ENCODE measurements at regions not wholly inside any gene's neighbourhood (a gene's known extent, or its start where the extent isn't known, plus 50 kb on each side); places are given as distances from the start of the nearest gene placed in this dataset.

GRCh38 chr4:128456171-128456570 is 168.6 kb upstream of the PGRMC2 start:
- Histone ChIP-seq H3K36me3 (replicated peaks in 1 of 2; ENCODE audit: control insufficient read depth in 1 of 2, insufficient read depth in 2 of 2, low read length in 2 of 2) (no peaks in the 10 kb centered on the region), H3K9me3 (ENCODE audit: low read length) (no peaks in the 10 kb centered on the region), H4K20me1 (ENCODE audit: insufficient read depth, low read length) (no peaks in the 10 kb centered on the region), H2AFZ (ENCODE audit: low read length) (no peak overlapping the region), H3K4me1 (ENCODE audit: insufficient read depth, low read length) (no peaks in the 10 kb centered on the region), H3K9ac (ENCODE audit: insufficient read depth, low read depth, low read length) (no peak overlapping the region), H3K79me2 (ENCODE audit: insufficient read depth, low read length) (no peaks in the 10 kb centered on the region), H3K27me3 (ENCODE audit: control insufficient read depth in 1 of 2, insufficient read depth in 2 of 2, low read length in 2 of 2) (no peaks in the 10 kb centered on the region), H3K27ac (ENCODE audit: extremely low read length, insufficient read depth, low read length) (no peak overlapping the region), H3K4me3 (replicated peaks in 1 of 3; ENCODE audit: insufficient read depth in 1 of 3, low read depth in 2 of 3, low read length in 3 of 3) (no peak overlapping the region), H3K4me2 (ENCODE audit: low read depth, low read length) (no peak overlapping the region)
- no TSS peak for BruUV-seq (replicated peaks)
- intact Hi-C loops (cut with micrococcal nuclease; ENCODE audit: unreplicated experiment) = loop anchor here (10.0 kb wide), 1 partner anchor 189 kb away; no protein-coding TSS in a partner anchor
- DNase-seq (ENCODE audit: low spot score) (no peak), FAIRE-seq (no peak), ATAC-seq (no peak)
- POLR2A ChIA-PET = no interaction called here
- in situ Hi-C loops (cut with HindIII; ENCODE audit: extremely low pct_ligation_motif_present, low pct_unique_long_range_greater_than_20kb) = no loop called here
- TF ChIP-seq IRX3 (CRISPR knock-in tag; IDR thresholded peaks at IDR 0.05; ENCODE audit: borderline replicate concordance, low read depth) = no peak
- TF ChIP-seq JUN (CRISPR knock-in tag; IDR thresholded peaks at IDR 0.05) = no peak
- TF ChIP-seq EZH2 (conservative IDR thresholded peaks at IDR 0.05; ENCODE audit: low read depth, low read length) = no peak
- TF ChIP-seq NCOA1 (CRISPR knock-in tag; IDR thresholded peaks at IDR 0.05) = no peak
- TF ChIP-seq SCMH1 (CRISPR knock-in tag; IDR thresholded peaks at IDR 0.05; ENCODE audit: borderline replicate concordance) = no peak
- TF ChIP-seq EEA1 (CRISPR knock-in tag; IDR thresholded peaks at IDR 0.05; ENCODE audit: borderline replicate concordance) = no peak
- TF ChIP-seq, protein P1, sequence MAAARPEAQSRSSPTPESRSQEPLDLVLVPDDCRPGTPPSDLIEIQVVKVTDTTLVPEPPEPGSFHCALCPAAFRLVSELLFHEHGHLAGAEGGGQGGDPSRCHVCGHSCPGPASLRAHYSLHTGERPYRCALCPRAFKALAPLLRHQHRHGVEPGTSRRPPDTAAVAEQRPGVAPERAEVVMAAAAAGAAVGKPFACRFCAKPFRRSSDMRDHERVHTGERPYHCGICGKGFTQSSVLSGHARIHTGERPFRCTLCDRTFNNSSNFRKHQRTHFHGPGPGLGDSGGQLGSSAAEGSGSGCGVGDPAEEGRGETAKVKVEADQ (CRISPR knock-in tag; IDR thresholded peaks at IDR 0.05; ENCODE audit: borderline replicate concordance) = no peak
- TF ChIP-seq ZNF674 (CRISPR knock-in tag; IDR thresholded peaks at IDR 0.05; ENCODE audit: low read depth) = no peak
- no peak for TF ChIP-seq ZBTB21 (CRISPR knock-in tag; IDR thresholded peaks at IDR 0.05)
- TF ChIP-seq SMAD3 (CRISPR knock-in tag; IDR thresholded peaks at IDR 0.05) = no peak
- no peak for TF ChIP-seq PHF5A (CRISPR knock-in tag; IDR thresholded peaks at IDR 0.05; ENCODE audit: low read depth, unreplicated experiment)
- no peak for TF ChIP-seq NR2C2 (CRISPR knock-in tag; IDR thresholded peaks at IDR 0.05; ENCODE audit: borderline replicate concordance)
- no peak for TF ChIP-seq MAFK (conservative IDR thresholded peaks at IDR 0.05 in 1 of 2, IDR thresholded peaks at IDR 0.05 in 1 of 2; ENCODE audit: low read length in 2 of 2)
- TF ChIP-seq ZNF326 (CRISPR knock-in tag; IDR thresholded peaks at IDR 0.05; ENCODE audit: borderline replicate concordance) = no peak
- TF ChIP-seq ZNF773 (CRISPR knock-in tag; IDR thresholded peaks at IDR 0.05; ENCODE audit: borderline replicate concordance) = no peak
- TF ChIP-seq MNT (IDR thresholded peaks at IDR 0.05) = no peak
- no peak for TF ChIP-seq JARID2 (CRISPR knock-in tag; IDR thresholded peaks at IDR 0.05; ENCODE audit: insufficient replicate concordance)
- TF ChIP-seq ZNF850 (CRISPR knock-in tag; conservative IDR thresholded peaks at IDR 0.05) = no peak
- WGBS (ENCODE audit: low lambda C conversion rate) = 27% methylated on average over 3 of the region's 4 CpGs
- CTCF ChIA-PET (ENCODE audit: low intra/inter-chr PET ratio, low total read pairs) = no interaction called here

All from HepG2 (cell line).